Caki2 (cell line): ENCODE measurements at regions not wholly inside any gene's neighbourhood (a gene's known extent, or its start where the extent isn't known, plus 50 kb on each side); places are given as distances from the start of the nearest gene placed in this dataset.

Experiments used
- DNase-seq: peaks from one replicate; pipeline ENCODE4 v3.0.0-alpha.2; 2015; ENCODE audit warnings: low read depth
- in situ Hi-C: cut with HindIII; loops from 2 replicates; pipeline ENCODE4 v1.10.0; 2016; ENCODE audit warnings: low sequenced_read_pairs, low pct_unique_long_range_greater_than_20kb, mixed read lengths

GRCh38 chr13:108156749-108157148, 58.6 kb downstream of the LIG4 start:
- in situ Hi-C loops = no loop called here
- no peak for DNase-seq

DNA sequence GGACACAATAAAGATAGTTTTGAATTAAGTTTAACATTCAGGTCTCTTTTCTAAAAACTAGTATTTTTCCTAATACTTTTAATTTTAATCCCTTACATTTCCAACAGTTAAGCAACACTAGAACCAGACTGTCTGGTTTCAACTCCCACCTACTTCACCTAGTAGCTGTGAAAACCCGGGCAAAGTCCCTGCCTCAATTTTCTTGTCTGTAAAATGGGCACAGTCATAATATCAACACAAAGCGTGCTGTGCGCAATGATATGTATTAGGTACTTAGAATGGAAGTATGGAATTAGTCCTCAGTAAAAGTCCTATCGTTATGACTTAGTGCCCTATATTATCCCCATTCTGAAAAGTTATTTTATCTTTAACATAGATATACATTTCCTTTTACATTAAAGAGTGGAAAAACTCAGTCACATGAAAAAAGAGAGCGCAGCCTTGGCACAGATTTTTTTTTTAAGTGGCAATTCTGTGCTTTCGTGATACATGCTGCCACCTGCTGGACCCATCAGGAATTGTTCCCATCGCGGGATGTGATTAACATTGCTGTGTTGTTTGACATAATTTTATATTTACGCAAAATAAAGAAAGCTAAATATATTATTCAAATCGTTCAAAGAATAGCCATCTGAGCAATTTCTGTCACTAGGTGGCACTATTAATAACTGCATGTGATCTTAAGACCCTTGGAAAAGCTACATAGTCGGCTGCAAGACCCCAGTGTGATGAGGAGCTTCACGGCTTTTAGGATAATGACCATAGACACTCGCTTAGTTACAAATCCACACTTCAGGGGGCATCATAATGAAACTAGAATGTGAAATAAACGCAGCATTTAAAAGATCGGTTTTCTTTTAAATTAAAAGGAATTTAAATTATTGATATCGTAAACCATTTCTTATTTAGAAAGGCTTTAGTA, 59.9 kb downstream of the LIG4 start:
- in situ Hi-C loops = no loop called here
- DNase-seq = peak; percentile 9

DNA sequence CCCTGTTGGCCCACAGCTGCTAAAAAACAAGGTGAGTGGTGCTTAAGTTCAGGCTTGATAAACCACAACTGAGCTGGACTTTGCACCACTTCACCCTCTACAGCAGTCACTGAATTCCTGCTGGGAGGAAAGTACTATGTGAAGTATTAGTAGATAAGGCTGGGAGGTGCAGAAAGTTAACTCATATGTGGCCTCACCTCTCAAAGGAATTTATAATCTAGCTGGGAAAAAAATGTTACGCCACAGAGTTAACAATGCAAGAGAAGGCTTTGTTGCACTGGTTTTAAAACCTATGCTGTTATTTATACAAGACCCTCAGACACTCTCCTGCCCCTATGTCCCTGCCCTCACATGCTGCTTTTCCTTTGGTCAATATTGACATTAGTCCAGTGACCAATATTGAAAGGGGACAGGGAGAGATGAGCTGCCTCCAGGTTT, 60.9 kb downstream of the LIG4 start:
- in situ Hi-C loops = no loop called here
- no peak for DNase-seq

DNA sequence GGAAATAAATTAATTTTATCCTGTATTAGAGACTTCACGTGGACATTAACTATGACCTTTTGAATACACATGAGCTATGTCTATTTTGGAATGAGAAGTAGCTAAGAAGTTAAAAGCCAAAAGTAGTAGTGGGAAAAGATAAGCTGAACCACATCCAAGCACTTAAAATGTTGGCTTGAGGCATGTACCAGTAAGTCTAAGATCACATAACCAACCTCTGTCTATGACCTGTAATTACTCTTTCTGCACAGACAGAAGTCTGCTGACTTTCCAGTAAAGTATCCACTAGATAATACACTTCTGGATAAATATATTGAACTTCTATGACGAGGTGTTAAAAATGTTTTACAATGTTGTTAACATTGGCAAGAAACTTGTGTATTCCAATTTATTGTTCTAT, 68.7 kb downstream of the LIG4 start:
- in situ Hi-C loops = no loop called here
- no peak for DNase-seq

- DNase-seq = no peak
- in situ Hi-C loops = no loop called here
These were observed 72.5 kb downstream of the LIG4 start for GRCh38 chr13:108142702-108143436.

DNA sequence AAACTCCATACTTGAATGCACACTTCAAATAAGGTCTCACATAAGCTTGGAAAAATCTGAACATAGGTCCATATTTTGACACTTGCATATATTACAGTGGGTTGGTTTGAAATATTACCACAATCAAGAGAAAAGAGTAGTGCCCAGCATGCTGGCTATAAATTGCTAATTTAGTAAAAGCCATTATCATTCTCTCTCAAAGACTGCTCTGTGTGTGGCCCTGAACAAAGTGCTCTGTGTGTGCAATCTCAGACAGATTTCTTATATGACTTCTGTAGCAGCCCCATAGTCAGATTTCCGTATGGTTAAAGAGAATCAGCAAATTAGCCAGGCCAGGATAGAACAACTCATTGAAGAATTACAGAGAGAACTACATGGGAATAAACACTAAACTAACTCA, 78.2 kb downstream of the LIG4 start:
- in situ Hi-C loops = no loop called here
- DNase-seq = no peak

DNA sequence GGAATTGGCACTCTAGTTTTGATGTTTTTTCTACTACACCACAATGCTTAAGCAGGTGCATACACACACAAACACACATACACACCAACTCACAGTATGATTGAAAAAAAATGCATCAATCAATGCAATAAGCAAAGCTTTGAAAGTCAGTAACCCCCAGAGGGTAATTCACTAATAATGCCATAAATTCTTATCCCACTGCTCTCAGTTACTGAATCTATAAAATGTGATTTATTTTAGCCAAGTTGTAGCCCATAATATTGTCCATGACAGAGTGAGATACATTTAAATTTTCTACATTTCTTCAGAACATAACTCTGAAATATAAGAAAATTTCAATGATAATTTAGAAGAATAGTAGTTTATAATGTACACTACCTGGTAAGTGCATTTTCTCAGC, 87.9 kb downstream of the LIG4 start:
- DNase-seq = no peak
- in situ Hi-C loops = no loop called here

DNA sequence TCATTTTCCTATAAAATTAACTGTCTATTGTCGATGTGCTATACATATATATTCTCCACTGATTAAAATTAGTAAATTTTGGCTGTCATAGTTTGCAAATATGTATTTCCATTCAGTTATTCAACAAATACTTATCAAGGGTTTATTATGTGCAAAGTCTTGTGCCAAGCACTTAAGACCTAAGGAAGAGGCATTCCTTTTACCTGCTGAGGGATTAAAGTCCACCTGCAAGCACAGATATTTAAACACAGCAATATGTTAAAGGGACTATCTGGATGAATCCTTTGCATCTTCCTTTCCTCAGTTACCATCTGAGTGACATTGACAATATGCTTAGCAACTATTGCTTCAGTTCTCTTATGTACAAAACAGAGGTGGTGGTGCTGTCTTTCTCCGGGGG, 89.3 kb downstream of the LIG4 start:
- in situ Hi-C loops = no loop called here
- no peak for DNase-seq

- in situ Hi-C loops = no loop called here
These were observed 93.9 kb downstream of the LIG4 start for GRCh38 chr13:108121406-108121805.

DNA sequence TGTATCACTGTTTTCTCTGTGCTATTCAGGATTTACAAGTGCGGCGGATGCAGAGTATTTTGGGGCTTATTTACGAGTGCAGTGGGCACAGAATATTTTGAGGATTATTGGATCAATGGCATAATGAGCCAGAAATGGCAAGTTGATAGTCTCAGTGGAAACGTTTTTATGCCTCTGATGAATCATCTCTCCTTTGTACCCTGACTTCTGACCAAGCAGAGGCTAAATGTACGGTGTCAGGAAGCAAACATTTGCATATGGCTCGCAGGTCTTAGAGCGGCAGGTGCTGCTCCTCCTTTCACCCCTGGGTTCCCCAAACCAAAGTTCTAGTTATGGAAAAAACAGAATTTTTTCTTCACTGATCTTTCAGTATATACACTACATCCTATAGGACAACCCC, 94.5 kb downstream of the LIG4 start:
- no peak for DNase-seq
- in situ Hi-C loops = no loop called here

More at GRCh38 chr13:108121406-108121805, 93.9 kb downstream of the LIG4 start:
- no peak for DNase-seq

- in situ Hi-C loops = no loop called here
These were observed 95.0 kb downstream of the LIG4 start for GRCh38 chr13:108120302-108120701.

DNA sequence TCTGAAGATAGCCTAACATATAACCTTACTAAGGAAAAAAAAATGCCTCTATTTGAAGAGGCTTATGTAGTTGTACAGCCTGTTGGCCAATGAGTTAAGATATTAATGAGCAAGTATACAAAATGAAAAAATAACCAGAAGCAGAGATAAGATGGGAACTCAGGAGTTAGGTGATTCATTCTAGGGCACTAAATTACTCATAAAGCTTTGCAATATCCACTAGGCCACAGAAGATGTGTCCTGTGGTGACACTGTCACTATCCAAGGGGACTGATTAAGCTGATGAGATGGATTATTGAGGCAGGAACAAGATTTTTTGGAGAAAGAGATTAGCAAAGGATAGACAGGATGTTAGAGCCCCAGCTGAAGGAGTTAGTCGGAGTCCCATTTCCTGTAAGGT, 99.6 kb downstream of the LIG4 start:
- no peak for DNase-seq
- in situ Hi-C loops = no loop called here

More at GRCh38 chr13:108120302-108120701, 95.0 kb downstream of the LIG4 start:
- no peak for DNase-seq

GRCh38 chr13:108113407-108113806, 101.9 kb downstream of the LIG4 start:
- in situ Hi-C loops = no loop called here
- no peak for DNase-seq

DNA sequence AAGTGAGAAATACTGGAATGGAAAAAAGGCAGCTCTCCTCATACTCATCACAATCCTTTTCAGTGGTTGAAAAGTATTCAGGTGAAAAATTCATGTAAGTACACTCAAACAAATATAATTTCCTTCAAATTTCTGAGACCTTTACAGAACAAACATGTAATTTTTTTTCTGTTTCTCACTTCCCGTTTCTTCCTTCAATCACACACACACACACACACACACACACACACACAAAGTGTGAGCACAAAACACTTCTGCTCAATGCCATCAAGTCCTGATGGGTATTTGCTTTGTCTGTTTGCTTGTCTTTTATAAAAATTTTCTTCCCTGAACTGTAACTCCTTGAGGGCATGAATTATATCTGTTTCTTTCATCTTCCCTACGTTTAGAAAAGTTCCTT, 110.6 kb downstream of the LIG4 start:
- in situ Hi-C loops = no loop called here
- DNase-seq = no peak

- in situ Hi-C loops = no loop called here
- DNase-seq = no peak
These were observed 112.6 kb downstream of the LIG4 start for GRCh38 chr13:108102771-108103170.

- DNase-seq = no peak
- in situ Hi-C loops = no loop called here
These were observed 118.9 kb downstream of the LIG4 start for GRCh38 chr13:108096301-108096915.

DNA sequence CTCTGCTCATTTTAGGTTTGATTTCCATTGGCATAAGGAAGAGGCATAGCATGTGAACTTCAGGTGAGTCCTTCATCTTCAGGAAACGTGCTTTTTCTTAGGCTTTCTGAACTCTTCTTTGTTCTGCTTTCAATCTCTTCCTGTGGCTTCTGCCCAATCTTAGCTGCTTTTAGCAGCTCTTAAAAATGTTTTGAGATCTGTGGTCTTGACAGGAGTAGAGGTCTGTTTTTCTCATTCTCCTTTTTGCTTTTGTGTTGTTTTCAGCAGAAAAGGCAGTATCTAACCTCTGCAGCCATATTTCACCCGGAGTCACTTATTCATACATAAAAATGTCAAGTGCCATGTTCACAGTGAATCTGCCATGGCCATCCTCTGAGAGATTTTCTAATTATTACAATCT, 120.3 kb downstream of the LIG4 start:
- in situ Hi-C loops = no loop called here

GRCh38 chr13:108093616-108094015, 121.7 kb downstream of the LIG4 start:
- in situ Hi-C loops = no loop called here
- DNase-seq = no peak

More for the DNA sequence above, 120.3 kb downstream of the LIG4 start:
- DNase-seq = no peak

DNA sequence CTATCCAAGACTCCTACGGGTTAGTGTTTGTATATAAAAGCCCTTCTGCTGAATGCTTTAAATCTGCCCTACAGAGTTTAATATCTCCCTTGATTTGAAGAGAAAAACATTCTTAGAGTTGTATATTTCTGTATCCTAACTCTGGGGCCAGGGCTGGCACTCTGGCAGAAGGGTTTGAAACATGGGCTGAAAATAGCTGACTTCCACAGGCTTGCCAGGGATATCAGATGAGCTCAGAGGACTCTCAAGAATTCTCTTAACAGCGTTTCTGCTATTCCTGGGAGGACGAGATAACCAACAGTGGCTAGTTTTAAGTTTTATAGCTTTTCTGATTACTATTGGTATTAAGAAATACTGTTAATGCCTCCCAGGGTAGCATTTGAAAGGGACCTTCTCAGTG, 127.5 kb downstream of the LIG4 start:
- in situ Hi-C loops = no loop called here
- no peak for DNase-seq
